ENCODE measurements at regions not wholly inside any gene's neighbourhood (a gene's known extent, or its start where the extent isn't known, plus 50 kb on each side); places are given as distances from the start of the nearest gene placed in this dataset.

GRCh38 chr10:131645756-131646155 is 255.1 kb upstream of the PPP2R2D start:
- no peaks in the 10 kb centered on the region for H3K4me1 ChIP-seq
- no peak for DNase-seq
- H3K27me3 ChIP-seq = no peaks in the 10 kb centered on the region
- no peaks in the 10 kb centered on the region for H3K36me3 ChIP-seq
- H3K27ac ChIP-seq = no peak overlapping the region
- TF ChIP-seq CTCF (IDR thresholded peaks at IDR 0.05) (no peak), POLR2A (IDR thresholded peaks at IDR 0.05) (no peak)
- no peak overlapping the region for H3K4me3 ChIP-seq
- no peaks in the 10 kb centered on the region for H3K9me3 ChIP-seq

GRCh38 chr10:131646551-131647525 is 254.0 kb upstream of the PPP2R2D start:
- Histone ChIP-seq H3K27ac (no peak overlapping the region), H3K36me3 (no peaks in the 10 kb centered on the region), H3K9me3 (no peaks in the 10 kb centered on the region), H3K27me3 (no peaks in the 10 kb centered on the region), H3K4me3 (no peak overlapping the region), H3K4me1 (no peaks in the 10 kb centered on the region)
- TF ChIP-seq POLR2A (IDR thresholded peaks at IDR 0.05) = no peak
- no peak for TF ChIP-seq CTCF (IDR thresholded peaks at IDR 0.05)
- DNase-seq = no peak

GRCh38 chr10:131647789-131648188 is 253.0 kb upstream of the PPP2R2D start:
- no peak overlapping the region for H3K4me3 ChIP-seq
- no peaks in the 10 kb centered on the region for H3K4me1 ChIP-seq
- no peaks in the 10 kb centered on the region for H3K36me3 ChIP-seq
- H3K9me3 ChIP-seq = no peaks in the 10 kb centered on the region
- H3K27ac ChIP-seq = no peak overlapping the region
- TF ChIP-seq POLR2A (IDR thresholded peaks at IDR 0.05) (no peak), CTCF (IDR thresholded peaks at IDR 0.05) (no peak)
- no peak for DNase-seq
- no peaks in the 10 kb centered on the region for H3K27me3 ChIP-seq

GRCh38 chr10:131648386-131649020 is 252.3 kb upstream of the PPP2R2D start:
- Histone ChIP-seq H3K9me3 (no peaks in the 10 kb centered on the region), H3K4me1 (no peaks in the 10 kb centered on the region), H3K4me3 (no peak overlapping the region), H3K27me3 (no peaks in the 10 kb centered on the region), H3K27ac (no peak overlapping the region), H3K36me3 (no peaks in the 10 kb centered on the region)
- DNase-seq = no peak
- TF ChIP-seq CTCF (IDR thresholded peaks at IDR 0.05) = no peak
- no peak for TF ChIP-seq POLR2A (IDR thresholded peaks at IDR 0.05)

GRCh38 chr10:131649617-131650016 is 251.2 kb upstream of the PPP2R2D start:
- no peak for TF ChIP-seq CTCF (IDR thresholded peaks at IDR 0.05)
- TF ChIP-seq POLR2A (IDR thresholded peaks at IDR 0.05) = no peak
- H3K36me3 ChIP-seq = no peaks in the 10 kb centered on the region
- H3K27ac ChIP-seq = no peak overlapping the region
- no peaks in the 10 kb centered on the region for H3K9me3 ChIP-seq
- no peak for DNase-seq
- H3K4me1 ChIP-seq = no peaks in the 10 kb centered on the region
- H3K4me3 ChIP-seq = no peak overlapping the region
- H3K27me3 ChIP-seq = no peaks in the 10 kb centered on the region

Data from Peyer's patch (tissue), 4 donors.